IMR-90 (cell line): ENCODE measurements at regions not wholly inside any gene's neighbourhood (a gene's known extent, or its start where the extent isn't known, plus 50 kb on each side); places are given as distances from the start of the nearest gene placed in this dataset.

Experiments used
- ATAC-seq: fragments of 200-7000 bp; cut with Tn5 transposase; 2 replicates; pipeline ENCODE4 v1.9.1; 2020; ENCODE audit warnings: low read depth, mild to moderate bottlenecking, moderate library complexity
- BruUV-seq: library from RNA; stranded (reverse); fragments of 400-500 nt; replicated peaks from 2 replicates; lab custom pipeline; 2021; lab: Mats Ljungman, UMichigan
- CTCF ChIA-PET: fragments of 300-600 bp; formaldehyde crosslinking; extraction: SDS; loops from one replicate; lab custom pipeline; 2021; ENCODE audit warnings: antibody characterized with exemption; lab: Yijun Ruan, JAX
- POLR2A ChIA-PET: fragments of 300-600 bp; sonication (Branson Sonifier 250); formaldehyde crosslinking; loops from one replicate; lab custom pipeline; 2022; ENCODE audit warnings: antibody characterized with exemption; ENCODE audit not compliant: unreplicated experiment; lab: Charles Lee
- DNase-seq: peaks from one replicate; pipeline ENCODE4 v3.0.0; 2013
- H2AFZ ChIP-seq: replicated peaks from 2 replicates; pipeline ENCODE3; 2013; ENCODE audit warnings: low read length, mild to moderate bottlenecking; ENCODE audit not compliant: poor library complexity
- H2AK5ac ChIP-seq: 2 replicates; pipeline ENCODE4 v1.6.1; 2013; ENCODE audit warnings: low read depth, low read length, inconsistent platforms
- H2AK9ac ChIP-seq: replicated peaks from 2 replicates; pipeline ENCODE3; 2013; ENCODE audit warnings: mild to moderate bottlenecking, low read depth, low read length, moderate library complexity; ENCODE audit not compliant: poor library complexity
- H2BK120ac ChIP-seq: 2 replicates; pipeline ENCODE4 v1.6.1; 2013; ENCODE audit warnings: low read depth, low read length, inconsistent platforms
- H2BK15ac ChIP-seq: 3 replicates; pipeline ENCODE4 v1.6.1; 2013; ENCODE audit warnings: low read depth, low read length, inconsistent platforms
- H2BK20ac ChIP-seq: 2 replicates; pipeline ENCODE4 v1.6.1; 2013; ENCODE audit warnings: low read depth, mild to moderate bottlenecking, inconsistent platforms, low read length, moderate library complexity
- H2BK5ac ChIP-seq: 2 replicates; pipeline ENCODE4 v1.6.1; 2013; ENCODE audit warnings: mild to moderate bottlenecking, low read depth, low read length, inconsistent platforms; ENCODE audit not compliant: poor library complexity, severe bottlenecking
- H3K14ac ChIP-seq: replicated peaks from 2 replicates; pipeline ENCODE4 v1.6.1; 2013; ENCODE audit warnings: low read depth, low read length, inconsistent platforms
- H3K18ac ChIP-seq: 2 replicates; pipeline ENCODE4 v1.6.1; 2013; ENCODE audit warnings: low read depth, low read length, control low read depth
- H3K23ac ChIP-seq: 2 replicates; pipeline ENCODE4 v1.6.1; 2013; ENCODE audit warnings: low read depth, low read length, inconsistent platforms
- H3K27ac ChIP-seq: 2 replicates; pipeline ENCODE4 v1.5.1; 2013; ENCODE audit warnings: mild to moderate bottlenecking, control low read depth, low read length; ENCODE audit not compliant: insufficient read depth
- H3K27me3 ChIP-seq: 2 replicates; pipeline ENCODE4 v1.6.1; 2013; ENCODE audit warnings: low read length; ENCODE audit not compliant: control insufficient read depth, insufficient read depth
- H3K36me3 ChIP-seq: 2 replicates; pipeline ENCODE4 v1.6.1; 2013; ENCODE audit warnings: low read length, mixed read lengths; ENCODE audit not compliant: control insufficient read depth, insufficient read depth
- H3K4ac ChIP-seq: 2 replicates; pipeline ENCODE4 v1.6.1; 2013; ENCODE audit warnings: low read depth, low read length, inconsistent platforms
- H3K4me1 ChIP-seq: 2 replicates; pipeline ENCODE4 v1.6.1; 2013; ENCODE audit warnings: low read length, mixed read lengths; ENCODE audit not compliant: control insufficient read depth, insufficient read depth
- H3K4me2 ChIP-seq: 2 replicates; pipeline ENCODE4 v1.6.1; 2013; ENCODE audit warnings: low read depth, mild to moderate bottlenecking, control low read depth, low read length, moderate library complexity
- H3K4me3 ChIP-seq: 2 replicates; pipeline ENCODE4 v1.5.1; 2013; ENCODE audit warnings: low read depth, mild to moderate bottlenecking, control low read depth, low read length, moderate library complexity; ENCODE audit not compliant: insufficient read depth
- H3K56ac ChIP-seq: 2 replicates; pipeline ENCODE4 v1.6.1; 2013; ENCODE audit warnings: low read length, inconsistent platforms; ENCODE audit not compliant: insufficient read depth; ENCODE audit errors: extremely low read depth
- H3K79me1 ChIP-seq, 2 experiments: 2 replicates each; pipeline ENCODE4 v1.6.1; 2013; ENCODE audit warnings: low read length in 2 of 2, inconsistent platforms in 1 of 2, low read depth in 1 of 2
- H3K9ac ChIP-seq: 2 replicates; pipeline ENCODE4 v1.6.1; 2013; ENCODE audit warnings: low read depth, low read length, control low read depth
- H3K9me1 ChIP-seq: 2 replicates; pipeline ENCODE4 v1.6.1; 2013; ENCODE audit warnings: low read length, inconsistent platforms; ENCODE audit not compliant: insufficient read depth
- H3K9me3 ChIP-seq: 2 replicates; pipeline ENCODE4 v1.6.1; 2013; ENCODE audit warnings: low read length; ENCODE audit not compliant: control insufficient read depth, insufficient read depth
- H4K20me1 ChIP-seq: 2 replicates; pipeline ENCODE4 v1.6.1; 2013; ENCODE audit warnings: low read length, inconsistent platforms; ENCODE audit not compliant: insufficient read depth
- H4K5ac ChIP-seq: 2 replicates; pipeline ENCODE4 v1.6.1; 2013; ENCODE audit warnings: mild to moderate bottlenecking, low read depth, low read length, control low read depth
- H4K8ac ChIP-seq, 2 experiments: 2 replicates each; pipeline ENCODE4 v1.6.1; 2013; ENCODE audit warnings: low read depth in 2 of 2, low read length in 2 of 2, control low read depth in 1 of 2, inconsistent platforms in 1 of 2
- H4K91ac ChIP-seq: 2 replicates; pipeline ENCODE4 v1.6.1; 2013; ENCODE audit warnings: low read depth, low read length, inconsistent platforms; ENCODE audit not compliant: insufficient read depth
- BHLHE40 ChIP-seq: fragments of 150-350 bp; IDR thresholded peaks from 2 replicates; pipeline ENCODE4 v1.6.1; 2016; ENCODE audit warnings: mild to moderate bottlenecking, low read depth, low read length
- CEBPB ChIP-seq: IDR thresholded peaks from 2 replicates; pipeline ENCODE4 v1.6.1; 2012; ENCODE audit warnings: low read depth, low read length, improper control_type of control experiment
- CHD1 ChIP-seq: IDR thresholded peaks from 2 replicates; pipeline ENCODE4 v1.6.1; 2012; ENCODE audit warnings: low read depth, low read length, improper control_type of control experiment
- CTCF ChIP-seq: conservative IDR thresholded peaks from 2 replicates; pipeline ENCODE4 v1.5.1; 2012; ENCODE audit warnings: mild to moderate bottlenecking, low read depth, low read length, improper control_type of control experiment
- ELK1 ChIP-seq: fragments of 150-350 bp; IDR thresholded peaks from 2 replicates; pipeline ENCODE4 v1.6.1; 2016; ENCODE audit warnings: low read depth, mild to moderate bottlenecking, low read length, moderate library complexity, borderline replicate concordance
- FOS ChIP-seq: fragments of 150-350 bp; IDR thresholded peaks from 2 replicates; pipeline ENCODE4 v1.6.1; 2016; ENCODE audit warnings: low read depth, low read length
- MAFK ChIP-seq: IDR thresholded peaks from 2 replicates; pipeline ENCODE4 v1.6.1; 2012; ENCODE audit warnings: low read depth, low read length, improper control_type of control experiment
- MAZ ChIP-seq: IDR thresholded peaks from 2 replicates; pipeline ENCODE4 v1.6.1; 2012; ENCODE audit warnings: low read depth, mild to moderate bottlenecking, low read length, improper control_type of control experiment, moderate library complexity, borderline replicate concordance
- MXI1 ChIP-seq: IDR thresholded peaks from 2 replicates; pipeline ENCODE4 v1.6.1; 2012; ENCODE audit warnings: low read depth, mild to moderate bottlenecking, low read length, moderate library complexity, borderline replicate concordance
- NFE2L2 ChIP-seq: fragments of 150-350 bp; IDR thresholded peaks from 2 replicates; pipeline ENCODE4 v1.6.1; 2016; ENCODE audit warnings: low read depth, mild to moderate bottlenecking, low read length
- POLR2A ChIP-seq: IDR thresholded peaks from 2 replicates; pipeline ENCODE4 v1.6.1; 2012; ENCODE audit warnings: mild to moderate bottlenecking, low read depth, low read length
- RAD21 ChIP-seq: IDR thresholded peaks from 2 replicates; pipeline ENCODE4 v1.6.1; 2012; ENCODE audit warnings: low read length, improper control_type of control experiment
- RCOR1 ChIP-seq: IDR thresholded peaks from 2 replicates; pipeline ENCODE4 v1.6.1; 2012; ENCODE audit warnings: mild to moderate bottlenecking, low read length, improper control_type of control experiment; ENCODE audit not compliant: insufficient replicate concordance
- RFX5 ChIP-seq: IDR thresholded peaks from 2 replicates; pipeline ENCODE4 v1.8.0; 2012; ENCODE audit warnings: low read depth, mild to moderate bottlenecking, low read length, moderate library complexity
- SMC3 ChIP-seq: fragments of 150-350 bp; IDR thresholded peaks from 2 replicates; pipeline ENCODE4 v1.6.1; 2016; ENCODE audit warnings: low read depth, mild to moderate bottlenecking, antibody characterized with exemption, low read length, moderate library complexity
- USF2 ChIP-seq: fragments of 150-350 bp; IDR thresholded peaks from 2 replicates; pipeline ENCODE4 v1.6.1; 2017; ENCODE audit warnings: mild to moderate bottlenecking, antibody characterized with exemption, low read length, low read depth
- WGBS, 2 experiments: methylation state at CpG; one replicate each; pipeline versions ENCODE4 v1.1.5 to v1.1.7; 2013; ENCODE audit warnings: missing lambda C conversion rate in 2 of 2; ENCODE audit not compliant: insufficient read length in 1 of 2; ENCODE audit errors: extremely low coverage in 2 of 2; 5-methylcytosine and 5-hydroxymethylcytosine counted together
- dilution Hi-C: fragments of 300-500 bp; cut with HindIII; formaldehyde crosslinking; loops from one replicate; pipeline ENCODE4 v1.14.3; 2018; ENCODE audit warnings: low sequenced_read_pairs; ENCODE audit not compliant: unreplicated experiment
- in situ Hi-C: fragments of 300-500 bp; cut with MboI; formaldehyde crosslinking; loops from 3 replicates; pipeline ENCODE4 v1.14.3; 2019; ENCODE audit warnings: low sequenced_read_pairs, inconsistent platforms, mixed read lengths
- intact Hi-C: fragments of 100-400 bp; cut with micrococcal nuclease; formaldehyde crosslinking; loops from 2 replicates; pipeline ENCODE4 v1.10.0; 2022

GRCh38 chr2:83115606-83116005 lies 1343.5 kb downstream of the SUCLG1 start:
- ATAC-seq, result no peak

More at GRCh38 chr2:83115606-83116005, 1343.5 kb downstream of the SUCLG1 start:
- Histone ChIP-seq H3K56ac (no peak overlapping the region), H3K79me1 (no peaks in the 10 kb centered on the region), H3K36me3 (no peaks in the 10 kb centered on the region), H3K4ac (no peak overlapping the region), H3K4me3 (no peak overlapping the region), H3K4me1 (no peaks in the 10 kb centered on the region), H4K91ac (no peak overlapping the region), H3K9ac (no peak overlapping the region), H4K20me1 (no peaks in the 10 kb centered on the region), H3K18ac (no peak overlapping the region), H2BK120ac (no peak overlapping the region), H3K23ac (no peak overlapping the region), H4K8ac (no peak overlapping the region), H2AFZ (no peak overlapping the region), H3K9me1 (no peaks in the 10 kb centered on the region), H3K9me3 (no peaks in the 10 kb centered on the region), H4K5ac (no peak overlapping the region), H2BK20ac (no peak overlapping the region), H2BK5ac (no peak overlapping the region), H3K4me2 (no peak overlapping the region), H3K14ac (no peak overlapping the region), H2AK5ac (no peak overlapping the region), H3K27ac (no peak overlapping the region), H3K27me3 (no peaks in the 10 kb centered on the region), H2BK15ac (no peak overlapping the region), H2AK9ac (no peak overlapping the region)
- ChIA-PET POLR2A (no interaction called here), CTCF (no interaction called here)
- no CpG with 5 or more reads among the region's 1 CpG for WGBS, 2 experiments
- intact Hi-C loops, result no loop called here
- dilution Hi-C loops, result no loop called here
- in situ Hi-C loops, result no loop called here
- TF ChIP-seq NFE2L2 (no peak), ELK1 (no peak), BHLHE40 (no peak), RAD21 (no peak), SMC3 (no peak), MAFK (no peak), POLR2A (no peak), RCOR1 (no peak), CHD1 (no peak), CEBPB (no peak), CTCF (no peak), RFX5 (no peak), USF2 (no peak), MAZ (no peak), FOS (no peak), MXI1 (no peak)
- BruUV-seq, result no TSS peak
- DNase-seq, result no peak
